Posterior cingulate gyrus (tissue), 11 donors: ENCODE measurements at regions not wholly inside any gene's neighbourhood (a gene's known extent, or its start where the extent isn't known, plus 50 kb on each side); places are given as distances from the start of the nearest gene placed in this dataset.
A peak's percentile ranks its signal among the peaks of the same experiment; 100 is the strongest.
"Not testable (repeated sequence)": the region's sequence is repeated elsewhere in the genome, so short reads cannot be mapped to it uniquely, and the experiment has no call there.

ENCODE experiments used
- DNase-seq, 10 donors: peaks; one replicate each; pipeline versions ENCODE4 v3.0.0 to v3.0.0-alpha.2; 2020 to 2021; ENCODE audit warnings: mixed read lengths in 3 of 10
- intact Hi-C: fragments of 100-400 bp; cut with DNase I; formaldehyde crosslinking; loops from one replicate; pipeline ENCODE4 v1.15.1; 2023

- intact Hi-C loops, result not testable (repeated sequence)
- DNase-seq, result peak in 1 of 10 donors; percentile 72
Measured at GRCh38 chr2:95682889-95683517, 91.2 kb downstream of the TRIM43 start.

- DNase-seq, result no peak
- intact Hi-C loops, result no loop called here
Measured at GRCh38 chr2:95685513-95685912, 93.7 kb downstream of the TRIM43 start.

- intact Hi-C loops, DNase-seq: not testable (repeated sequence)
Measured at GRCh38 chr2:95686056-95686825, 94.4 kb downstream of the TRIM43 start.

GRCh38 chr2:95687852-95688251 lies 96.1 kb downstream of the TRIM43 start:
- intact Hi-C loops, DNase-seq: not testable (repeated sequence)

GRCh38 chr2:95691210-95691609 lies 99.4 kb downstream of the TRIM43 start:
- intact Hi-C loops, DNase-seq: not testable (repeated sequence)

GRCh38 chr2:95693071-95693846 lies 101.5 kb downstream of the TRIM43 start:
- intact Hi-C loops, DNase-seq: not testable (repeated sequence)

- intact Hi-C loops, result no loop called here
- no peak for DNase-seq
Measured at GRCh38 chr2:95695613-95696012, 103.8 kb downstream of the TRIM43 start.

- intact Hi-C loops, result no loop called here
- DNase-seq, result no peak
Measured at GRCh38 chr2:95698146-95698545, 106.3 kb downstream of the TRIM43 start.

GRCh38 chr2:95699201-95700184 lies 107.7 kb downstream of the TRIM43 start:
- DNase-seq, intact Hi-C loops: not testable (repeated sequence)

- DNase-seq, result no peak
- intact Hi-C loops, result no loop called here
Measured at GRCh38 chr2:95700519-95700918, 108.7 kb downstream of the TRIM43 start.

- no peak for DNase-seq
- intact Hi-C loops, result no loop called here
Measured at GRCh38 chr2:95702471-95702870, 110.7 kb downstream of the TRIM43 start.

GRCh38 chr2:95707161-95707560 lies 115.4 kb downstream of the TRIM43 start:
- DNase-seq, intact Hi-C loops: not testable (repeated sequence)

GRCh38 chr2:95707837-95708236 lies 116.0 kb downstream of the TRIM43 start:
- no peak for DNase-seq
- intact Hi-C loops, result no loop called here

- intact Hi-C loops, result no loop called here
- DNase-seq, result no peak
Measured at GRCh38 chr2:95709831-95710230, 118.0 kb downstream of the TRIM43 start.

GRCh38 chr2:95713470-95714177 lies 121.8 kb downstream of the TRIM43 start:
- intact Hi-C loops, DNase-seq: not testable (repeated sequence)

- intact Hi-C loops, DNase-seq: not testable (repeated sequence)
Measured at GRCh38 chr2:95714398-95714797, 122.6 kb downstream of the TRIM43 start.

- intact Hi-C loops, result no loop called here
- no peak for DNase-seq
Measured at GRCh38 chr2:95719473-95720060, 127.8 kb downstream of the TRIM43 start.

- intact Hi-C loops, result no loop called here
- no peak for DNase-seq
Measured at GRCh38 chr2:95721726-95722125, 129.9 kb downstream of the TRIM43 start.

- DNase-seq, result no peak
- intact Hi-C loops, result no loop called here
Measured at GRCh38 chr2:95722131-95722697, 130.4 kb downstream of the TRIM43 start.
